Psoas muscle (tissue), 7 donors: ENCODE measurements at regions not wholly inside any gene's neighbourhood (a gene's known extent, or its start where the extent isn't known, plus 50 kb on each side); places are given as distances from the start of the nearest gene placed in this dataset.
A peak's percentile ranks its signal among the peaks of the same experiment; 100 is the strongest.

Experiments used
- ATAC-seq, 4 donors: fragments of 200-7000 bp; cut with Tn5 transposase; one replicate each; pipeline ENCODE4 v1.9.1; 2020; ENCODE audit warnings: moderate library complexity in 3 of 4, mild to moderate bottlenecking in 2 of 4
- DNase-seq, 2 donors: peaks; one replicate each; pipeline ENCODE4 v3.0.0-alpha.2; 2020
- H3K27ac ChIP-seq: fragments of 200-600 bp; one replicate; pipeline ENCODE4 v1.8.0; 2022
- H3K27me3 ChIP-seq, 3 donors: fragments of 200-600 bp in 1 of 3; one replicate each; pipeline versions ENCODE4 v1.6.1 to v1.8.0; 2013 to 2022; ENCODE audit warnings: low read length in 2 of 3, mild to moderate bottlenecking in 2 of 3, moderate library complexity in 1 of 3; ENCODE audit not compliant: insufficient read depth in 3 of 3
- H3K36me3 ChIP-seq, 2 donors: fragments of 200-600 bp in 1 of 2; one replicate each; pipeline versions ENCODE4 v1.6.1 to v1.8.0; 2013 to 2022; ENCODE audit warnings: low read depth in 1 of 2, mild to moderate bottlenecking in 1 of 2, moderate library complexity in 1 of 2; ENCODE audit not compliant: insufficient read depth in 1 of 2
- H3K4me1 ChIP-seq: fragments of 200-600 bp; one replicate; pipeline ENCODE4 v1.8.0; 2022
- H3K4me3 ChIP-seq: fragments of 200-600 bp; one replicate; pipeline ENCODE4 v1.8.0; 2022; ENCODE audit warnings: mild to moderate bottlenecking
- H3K9me3 ChIP-seq: fragments of 200-600 bp; one replicate; pipeline ENCODE4 v1.8.0; 2022
- CTCF ChIP-seq: fragments of 200-600 bp; IDR thresholded peaks from one replicate; pipeline ENCODE4 v1.8.0; 2022; ENCODE audit warnings: antibody characterized with exemption
- WGBS, 3 donors: extraction: QIAGEN DNeasy Blood & Tissue Kit; methylation state at CpG; one replicate each; pipeline versions ENCODE4 v1.1.6 to v1.1.7; 2013; 5-methylcytosine and 5-hydroxymethylcytosine counted together
- intact Hi-C, 2 donors: fragments of 100-400 bp; cut with DNase I; formaldehyde crosslinking; loops; one replicate each; pipeline versions ENCODE4 v1.11.0 to v1.14.2; 2022
- donor health status: healthy with polysubstance abuse.
- donor health status: DM: no; HTN: no; CAD: no; lungs with moderate emphysema.
- donor health status: Bipolar disorder and iron deficiency.
- donor health status: healthy.
- donor health status: DM: yes; HTN: yes; CAD: no.
- donor health status: DM: no; HTN: no; CAD: no.
- donor health status: DM: yes; HTN: yes; CAD: no.

DNA sequence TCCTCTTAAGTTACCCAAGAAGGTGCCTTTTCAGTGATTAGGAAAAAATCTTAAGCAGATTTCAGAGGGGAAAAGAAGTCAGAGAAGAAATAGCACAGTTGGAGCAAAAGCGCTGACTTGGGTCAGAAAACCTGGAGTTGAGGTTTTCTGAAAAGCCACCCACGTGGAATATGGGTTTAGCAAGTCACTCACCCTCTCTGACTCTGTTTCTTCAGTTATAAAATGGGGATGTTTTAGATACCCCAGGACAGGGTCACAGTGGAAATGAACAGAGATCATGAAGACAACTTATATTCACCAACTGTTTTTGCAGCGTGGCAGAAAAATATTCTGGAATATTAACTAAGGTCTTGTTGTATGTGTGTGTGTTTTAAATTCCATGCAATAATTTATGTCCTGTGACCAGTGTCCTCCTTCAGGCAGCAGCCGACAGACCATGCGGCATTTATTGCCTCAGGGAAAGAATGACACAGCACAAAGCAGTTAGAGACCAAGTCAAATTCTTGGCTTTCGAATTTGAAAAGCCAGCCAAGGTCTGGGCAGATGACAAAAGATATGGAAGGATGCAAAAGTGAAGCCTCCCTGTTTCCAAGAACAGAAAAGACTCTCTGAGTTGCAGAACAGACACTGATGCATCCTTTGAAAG lies 119.9 kb downstream of the MIAT start:
- H3K36me3 ChIP-seq: peaks cover 0 to 6% of the 10 kb centered on the region in 2 donors
- peak; percentile 75 to 95 (median 92) for ATAC-seq
- H3K4me3 ChIP-seq: no peak overlapping the region
- no peaks in the 10 kb centered on the region for H3K27me3 ChIP-seq
- no peak for TF ChIP-seq CTCF
- H3K4me1 ChIP-seq: peaks cover 20% of the 10 kb centered on the region
- no peaks in the 10 kb centered on the region for H3K9me3 ChIP-seq
- no peak for DNase-seq
- 27 to 37% (median 29%) methylated on average over 6 of the region's 6 CpGs for WGBS, 3 donors
- H3K27ac ChIP-seq: peak overlapping the region; percentile 27
- intact Hi-C loops: no loop called here

GRCh38 chr22:26778372-26778771 lies 121.0 kb downstream of the MIAT start:
- intact Hi-C loops: no loop called here
- WGBS, 3 donors: 20 to 71% (median 31%) methylated on average over 1 of the region's 1 CpG
- Histone ChIP-seq H3K27ac (no peak overlapping the region), H3K27me3 (no peaks in the 10 kb centered on the region), H3K4me3 (no peak overlapping the region), H3K36me3 (peaks cover 0 to 6% of the 10 kb centered on the region in 2 donors), H3K4me1 (peaks cover 20% of the 10 kb centered on the region), H3K9me3 (no peaks in the 10 kb centered on the region)
- no peak for TF ChIP-seq CTCF
- ATAC-seq (peak; percentile 30 to 72 (median 37)), DNase-seq (no peak)

DNA sequence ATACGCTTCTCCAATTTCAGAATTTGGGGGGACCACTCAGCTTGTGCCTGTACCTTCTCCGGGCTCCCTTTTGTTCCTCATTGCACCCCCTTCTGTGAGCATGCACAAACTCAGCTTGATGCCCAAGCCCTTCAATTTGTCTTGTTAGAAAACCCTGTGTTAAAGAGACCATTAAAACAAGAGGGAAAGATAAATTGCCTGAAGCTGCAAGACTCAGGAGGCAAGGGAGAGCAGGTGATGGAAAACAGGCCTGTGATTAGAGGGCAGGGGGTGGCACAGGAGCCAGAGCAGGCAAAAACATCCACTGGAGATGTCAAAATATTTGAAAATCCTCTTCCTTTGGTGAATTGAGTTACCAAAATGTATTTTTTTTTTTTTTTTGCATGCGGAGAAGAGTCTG lies 121.7 kb downstream of the MIAT start:
- Histone ChIP-seq H3K36me3 (peaks cover 0 to 6% of the 10 kb centered on the region in 2 donors), H3K9me3 (no peaks in the 10 kb centered on the region), H3K4me1 (peaks cover 20% of the 10 kb centered on the region), H3K27me3 (no peaks in the 10 kb centered on the region), H3K4me3 (no peak overlapping the region), H3K27ac (no peak overlapping the region)
- no peak for TF ChIP-seq CTCF
- intact Hi-C loops: no loop called here
- ATAC-seq (no peak), DNase-seq (no peak)
- 77 to 89% (median 84%) methylated on average over 3 of the region's 3 CpGs for WGBS, 3 donors

DNA sequence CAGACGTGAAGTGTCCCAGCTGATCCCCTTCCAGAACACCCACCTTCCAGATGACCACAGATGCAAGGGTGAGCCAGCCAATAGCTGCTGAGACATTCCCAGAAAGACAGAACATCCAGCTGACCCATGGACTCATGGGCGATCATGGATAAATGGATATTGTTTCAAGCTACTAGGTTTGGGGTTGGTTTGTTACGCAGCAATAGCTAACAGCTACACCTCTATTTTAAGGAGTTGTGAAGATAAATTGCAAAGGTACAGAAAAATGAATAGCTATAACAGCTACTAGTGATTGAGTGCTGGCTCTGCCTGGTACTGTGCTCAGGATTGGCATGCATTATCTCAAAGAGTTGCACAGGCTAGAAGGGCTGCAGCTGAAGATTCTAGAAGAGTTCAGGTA lies 122.5 kb downstream of the MIAT start:
- Histone ChIP-seq H3K4me1 (peaks cover 20% of the 10 kb centered on the region), H3K4me3 (no peak overlapping the region), H3K9me3 (no peaks in the 10 kb centered on the region), H3K36me3 (peaks cover 0 to 6% of the 10 kb centered on the region in 2 donors), H3K27ac (no peak overlapping the region), H3K27me3 (no peaks in the 10 kb centered on the region)
- intact Hi-C loops: no loop called here
- DNase-seq (no peak), ATAC-seq (no peak)
- WGBS, 3 donors: 93 to 94% (median 94%) methylated on average over 3 of the region's 3 CpGs
- no peak for TF ChIP-seq CTCF

GRCh38 chr22:26780521-26780920 lies 123.1 kb downstream of the MIAT start:
- intact Hi-C loops: no loop called here
- ATAC-seq: no peak
- Histone ChIP-seq H3K4me3 (no peak overlapping the region), H3K9me3 (no peaks in the 10 kb centered on the region), H3K27ac (no peak overlapping the region), H3K36me3 (peaks cover 0 to 6% of the 10 kb centered on the region in 2 donors), H3K4me1 (peaks cover 20% of the 10 kb centered on the region), H3K27me3 (no peaks in the 10 kb centered on the region)
- TF ChIP-seq CTCF: no peak
- no peak for DNase-seq
